Astrocyte (in vitro differentiated cells and primary cell): ENCODE measurements at regions not wholly inside any gene's neighbourhood (a gene's known extent, or its start where the extent isn't known, plus 50 kb on each side); places are given as distances from the start of the nearest gene placed in this dataset.

Source experiments
- CTCF ChIP-seq: IDR thresholded peaks from 2 replicates; pipeline ENCODE4 v1.5.1; 2011; ENCODE audit warnings: low read depth, mild to moderate bottlenecking, inconsistent platforms, low read length, moderate library complexity; ENCODE audit not compliant: insufficient read depth
- EZH2 ChIP-seq: IDR thresholded peaks from 2 replicates; pipeline ENCODE4 v1.6.1; 2012; ENCODE audit warnings: mild to moderate bottlenecking, low read length, inconsistent platforms; ENCODE audit not compliant: insufficient read depth

DNA sequence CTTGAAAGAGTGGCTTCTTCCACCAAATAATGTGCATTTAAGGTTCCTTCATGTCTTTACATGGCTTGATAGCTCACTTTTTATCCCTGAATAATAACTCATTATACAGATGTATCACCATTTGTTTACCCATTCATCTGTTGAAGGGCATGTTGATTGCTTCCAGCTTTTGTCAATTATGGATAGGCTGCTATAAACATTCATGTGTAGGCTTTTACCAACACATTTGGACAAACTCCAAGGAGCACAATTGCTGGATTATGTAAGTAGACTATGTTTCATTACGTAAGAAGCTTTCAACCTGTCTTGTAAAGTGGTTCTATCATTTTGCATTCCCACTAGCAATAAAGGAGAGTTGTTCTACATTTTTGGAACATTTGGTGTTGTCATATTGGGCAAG is 2637.0 kb downstream of the PCDH7 start:
- TF ChIP-seq CTCF (no peak), EZH2 (no peak)
